Smooth muscle cell (in vitro differentiated cells): ENCODE measurements at regions not wholly inside any gene's neighbourhood (a gene's known extent, or its start where the extent isn't known, plus 50 kb on each side); places are given as distances from the start of the nearest gene placed in this dataset.

Source experiments
- DNase-seq: peaks from one replicate; lab custom pipeline; 2025; ENCODE audit not compliant: unreplicated experiment; lab: John Stamatoyannopoulos, UW
- H2AFZ ChIP-seq: fragments of 200-600 bp; sonication (generic); 2 replicates; pipeline ENCODE4 v1.6.0; 2016; ENCODE audit warnings: antibody characterized with exemption, low read depth, mild to moderate bottlenecking
- H3F3A ChIP-seq: fragments of 200-600 bp; sonication (generic); 2 replicates; pipeline ENCODE4 v1.6.0; 2017; ENCODE audit warnings: antibody characterized with exemption, low read depth
- H3K27ac ChIP-seq: fragments of 200-600 bp; sonication (generic); 2 replicates; pipeline ENCODE4 v1.5.1; 2016; ENCODE audit warnings: low read depth, mild to moderate bottlenecking
- H3K27me3 ChIP-seq: fragments of 200-600 bp; sonication (generic); 2 replicates; pipeline ENCODE4 v1.6.1; 2016; ENCODE audit warnings: low read depth, mild to moderate bottlenecking
- H3K36me3 ChIP-seq: fragments of 200-600 bp; sonication (generic); 2 replicates; pipeline ENCODE4 v1.5.1; 2016; ENCODE audit warnings: low read depth
- H3K4me1 ChIP-seq: fragments of 200-600 bp; sonication (generic); 2 replicates; pipeline ENCODE4 v1.5.1; 2016; ENCODE audit warnings: low read depth
- H3K4me2 ChIP-seq: fragments of 200-600 bp; sonication (generic); 2 replicates; pipeline ENCODE4 v1.6.0; 2016; ENCODE audit warnings: mild to moderate bottlenecking
- H3K4me3 ChIP-seq: fragments of 200-600 bp; sonication (generic); 2 replicates; pipeline ENCODE4 v1.5.1; 2016; ENCODE audit warnings: mild to moderate bottlenecking
- H3K79me2 ChIP-seq: fragments of 200-600 bp; sonication (generic); 2 replicates; pipeline ENCODE4 v1.6.0; 2016; ENCODE audit warnings: low read depth, mild to moderate bottlenecking
- H3K9ac ChIP-seq: fragments of 200-600 bp; sonication (generic); 2 replicates; pipeline ENCODE4 v1.6.0; 2016; ENCODE audit warnings: low read depth
- H3K9me3 ChIP-seq: fragments of 200-600 bp; sonication (generic); replicated peaks from 2 replicates; pipeline ENCODE4 v1.5.1; 2016; ENCODE audit warnings: low read depth
- H4K20me1 ChIP-seq: fragments of 200-600 bp; sonication (generic); 2 replicates; pipeline ENCODE4 v1.6.0; 2016; ENCODE audit warnings: low read depth
- WGBS: methylation state at CpG from one replicate; pipeline ENCODE4 v1.1.7; 2016; ENCODE audit warnings: low lambda C conversion rate; 5-methylcytosine and 5-hydroxymethylcytosine counted together
- TF ChIP-seq, protein P1 (sequence below): fragments of 200-600 bp; sonication (generic); IDR thresholded peaks from 2 replicates; pipeline ENCODE4 v1.5.1; 2017; ENCODE audit warnings: borderline replicate concordance, mild to moderate bottlenecking, antibody characterized with exemption; ENCODE audit not compliant: insufficient read depth, poor library complexity, severe bottlenecking

DNA sequence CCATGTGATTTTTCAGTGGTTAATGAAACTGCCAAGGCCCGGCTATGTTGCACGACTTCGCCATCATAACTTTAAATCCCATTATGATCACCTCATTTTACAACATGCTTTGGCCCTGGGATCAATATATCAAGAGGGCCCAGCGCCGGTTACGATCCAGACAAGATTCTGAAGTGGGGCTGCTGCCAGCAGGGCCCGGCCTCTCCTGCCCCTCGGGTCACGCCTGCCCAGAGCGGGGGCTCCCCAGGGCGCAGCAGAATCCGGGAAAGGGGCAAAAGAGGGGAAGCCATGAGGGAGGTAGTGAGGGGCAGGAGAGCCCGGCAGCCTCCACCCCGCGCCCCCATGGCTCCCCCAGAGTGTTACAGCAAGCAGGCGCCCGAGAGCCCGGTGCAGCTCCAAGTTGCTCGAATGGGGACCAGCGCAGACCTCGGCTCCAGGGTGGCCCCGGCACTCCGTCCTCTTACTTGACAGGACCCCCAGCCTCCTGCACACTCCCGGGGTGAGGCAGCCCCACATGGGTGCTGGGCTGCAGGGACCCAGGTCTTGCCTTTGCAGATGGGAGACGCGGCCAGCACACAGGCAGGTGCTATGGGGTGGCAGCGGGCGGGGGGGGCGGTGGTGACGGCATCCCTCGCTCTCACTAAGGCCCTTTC is 129.8 kb upstream of the NKX1-1 start:
- H3K9me3 ChIP-seq, result no peaks in the 10 kb centered on the region
- no peak overlapping the region for H3K4me3 ChIP-seq
- 92% methylated on average over 31 of the region's 31 CpGs for WGBS
- no peak overlapping the region for H2AFZ ChIP-seq
- no peaks in the 10 kb centered on the region for H3K79me2 ChIP-seq
- no peaks in the 10 kb centered on the region for H4K20me1 ChIP-seq
- no peaks in the 10 kb centered on the region for H3K4me1 ChIP-seq
- H3K36me3 ChIP-seq, result no peaks in the 10 kb centered on the region
- no peaks in the 10 kb centered on the region for H3F3A ChIP-seq
- no peak overlapping the region for H3K9ac ChIP-seq
- TF ChIP-seq, protein P1, sequence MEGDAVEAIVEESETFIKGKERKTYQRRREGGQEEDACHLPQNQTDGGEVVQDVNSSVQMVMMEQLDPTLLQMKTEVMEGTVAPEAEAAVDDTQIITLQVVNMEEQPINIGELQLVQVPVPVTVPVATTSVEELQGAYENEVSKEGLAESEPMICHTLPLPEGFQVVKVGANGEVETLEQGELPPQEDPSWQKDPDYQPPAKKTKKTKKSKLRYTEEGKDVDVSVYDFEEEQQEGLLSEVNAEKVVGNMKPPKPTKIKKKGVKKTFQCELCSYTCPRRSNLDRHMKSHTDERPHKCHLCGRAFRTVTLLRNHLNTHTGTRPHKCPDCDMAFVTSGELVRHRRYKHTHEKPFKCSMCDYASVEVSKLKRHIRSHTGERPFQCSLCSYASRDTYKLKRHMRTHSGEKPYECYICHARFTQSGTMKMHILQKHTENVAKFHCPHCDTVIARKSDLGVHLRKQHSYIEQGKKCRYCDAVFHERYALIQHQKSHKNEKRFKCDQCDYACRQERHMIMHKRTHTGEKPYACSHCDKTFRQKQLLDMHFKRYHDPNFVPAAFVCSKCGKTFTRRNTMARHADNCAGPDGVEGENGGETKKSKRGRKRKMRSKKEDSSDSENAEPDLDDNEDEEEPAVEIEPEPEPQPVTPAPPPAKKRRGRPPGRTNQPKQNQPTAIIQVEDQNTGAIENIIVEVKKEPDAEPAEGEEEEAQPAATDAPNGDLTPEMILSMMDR, result no peak
- no peak for DNase-seq
- no peak overlapping the region for H3K4me2 ChIP-seq
- H3K27ac ChIP-seq, result no peak overlapping the region
- no peaks in the 10 kb centered on the region for H3K27me3 ChIP-seq

DNA sequence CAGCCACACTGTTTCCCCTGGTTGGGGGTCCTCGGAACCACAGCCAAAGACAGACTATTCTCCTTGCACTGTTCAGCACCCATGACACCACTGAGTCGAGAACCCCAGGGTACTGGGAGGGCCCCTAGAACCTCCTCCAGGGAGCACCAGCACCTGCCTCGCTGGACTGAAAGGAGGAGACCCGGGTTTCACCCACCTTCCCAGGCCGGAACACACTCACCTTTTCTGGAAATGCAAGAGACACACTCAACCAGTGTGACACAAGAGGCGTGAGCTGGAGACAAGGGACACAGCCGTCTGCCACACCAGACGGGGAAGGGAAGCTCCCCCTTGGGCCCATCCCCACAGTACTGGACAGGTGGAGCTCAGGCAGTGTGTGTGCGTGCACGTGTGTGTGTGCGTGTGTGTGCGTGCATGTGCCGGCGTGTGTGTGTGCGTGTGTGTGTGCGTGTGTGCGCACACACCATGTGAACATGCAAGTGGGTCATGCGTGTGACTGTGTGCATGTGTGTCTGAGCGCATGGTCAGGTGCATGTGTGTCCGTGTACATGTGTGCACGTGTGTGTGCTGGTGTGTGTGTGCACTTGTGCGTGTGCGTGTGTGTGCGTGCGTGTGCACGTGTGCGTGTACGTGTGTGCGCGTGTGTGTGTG is 128.8 kb upstream of the NKX1-1 start:
- no peaks in the 10 kb centered on the region for H3K36me3 ChIP-seq
- no peak overlapping the region for H3K9ac ChIP-seq
- TF ChIP-seq, protein P1, result no peak
- H4K20me1 ChIP-seq, result no peaks in the 10 kb centered on the region
- no peaks in the 10 kb centered on the region for H3K9me3 ChIP-seq
- WGBS, result 94% methylated on average over 30 of the region's 30 CpGs
- no peak overlapping the region for H3K4me3 ChIP-seq
- no peaks in the 10 kb centered on the region for H3K27me3 ChIP-seq
- no peaks in the 10 kb centered on the region for H3K4me1 ChIP-seq
- H2AFZ ChIP-seq, result no peak overlapping the region
- H3F3A ChIP-seq, result no peaks in the 10 kb centered on the region
- H3K79me2 ChIP-seq, result no peaks in the 10 kb centered on the region
- no peak for DNase-seq
- H3K27ac ChIP-seq, result no peak overlapping the region
- H3K4me2 ChIP-seq, result no peak overlapping the region

GRCh38 chr4:1534095-1534872 is 128.0 kb upstream of the NKX1-1 start:
- H4K20me1 ChIP-seq, result no peaks in the 10 kb centered on the region
- no peaks in the 10 kb centered on the region for H3K9me3 ChIP-seq
- no peak for DNase-seq
- H3K4me1 ChIP-seq, result no peaks in the 10 kb centered on the region
- TF ChIP-seq, protein P1, result no peak
- H3K36me3 ChIP-seq, result no peaks in the 10 kb centered on the region
- no peaks in the 10 kb centered on the region for H3K79me2 ChIP-seq
- no peak overlapping the region for H3K9ac ChIP-seq
- no peak overlapping the region for H3K4me2 ChIP-seq
- no peak overlapping the region for H2AFZ ChIP-seq
- no peak overlapping the region for H3K27ac ChIP-seq
- peaks cover under 1% of the 10 kb centered on the region for H3K27me3 ChIP-seq
- WGBS, result 93% methylated on average over 18 of the region's 18 CpGs
- no peak overlapping the region for H3K4me3 ChIP-seq
- H3F3A ChIP-seq, result no peaks in the 10 kb centered on the region
